ENCODE measurements at regions not wholly inside any gene's neighbourhood (a gene's known extent, or its start where the extent isn't known, plus 50 kb on each side); places are given as distances from the start of the nearest gene placed in this dataset.

- FAIRE-seq (no peak), DNase-seq (peak in 3 of 5 donors; percentile 2 to 30 (median 7))
- Histone ChIP-seq H3K27me3 (ENCODE audit: control insufficient read depth, insufficient read depth, low read length) (no peaks in the 10 kb centered on the region), H3K4me1 (ENCODE audit: control insufficient read depth in 2 of 3, insufficient read depth in 2 of 3, low read depth in 1 of 3, low read length in 3 of 3) (no peaks in the 10 kb centered on the region), H3K9ac (ENCODE audit: low read length in 3 of 3) (no peak overlapping the region), H3K27ac (ENCODE audit: low read depth in 2 of 2, low read length in 2 of 2) (no peak overlapping the region), H3K9me3 (ENCODE audit: control insufficient read depth in 2 of 3, insufficient read depth in 1 of 3, low read length in 3 of 3) (no peaks in the 10 kb centered on the region), H3K4me3 (ENCODE audit: low read length in 3 of 3) (no peak overlapping the region), H3K36me3 (ENCODE audit: control insufficient read depth in 2 of 3, insufficient read depth in 3 of 3, low read length in 3 of 3) (no peaks in the 10 kb centered on the region)
- no peak for TF ChIP-seq CTCF (IDR thresholded peaks at IDR 0.05; ENCODE audit: borderline replicate concordance, extremely low read depth, insufficient read depth)
- intact Hi-C loops (cut with DNase I): no loop called here
Observed at GRCh38 chr4:163988865-163989264, 494.4 kb downstream of the TMA16 start.

- intact Hi-C loops (cut with DNase I): no loop called here
- Histone ChIP-seq H3K27ac (ENCODE audit: low read depth in 2 of 2, low read length in 2 of 2) (no peak overlapping the region), H3K36me3 (ENCODE audit: control insufficient read depth in 2 of 3, insufficient read depth in 3 of 3, low read length in 3 of 3) (no peaks in the 10 kb centered on the region), H3K27me3 (ENCODE audit: control insufficient read depth, insufficient read depth, low read length) (no peaks in the 10 kb centered on the region), H3K9ac (ENCODE audit: low read length in 3 of 3) (no peak overlapping the region), H3K4me1 (ENCODE audit: control insufficient read depth in 2 of 3, insufficient read depth in 2 of 3, low read depth in 1 of 3, low read length in 3 of 3) (no peaks in the 10 kb centered on the region), H3K4me3 (ENCODE audit: low read length in 3 of 3) (no peak overlapping the region), H3K9me3 (ENCODE audit: control insufficient read depth in 2 of 3, insufficient read depth in 1 of 3, low read length in 3 of 3) (no peaks in the 10 kb centered on the region)
- TF ChIP-seq CTCF (IDR thresholded peaks at IDR 0.05; ENCODE audit: borderline replicate concordance, extremely low read depth, insufficient read depth): no peak
- FAIRE-seq: no peak
- DNase-seq: no peak
Observed at GRCh38 chr4:163991298-163991865, 496.9 kb downstream of the TMA16 start.

- no peaks in the 10 kb centered on the region for H3K4me1 ChIP-seq (ENCODE audit: control insufficient read depth in 2 of 3, insufficient read depth in 2 of 3, low read depth in 1 of 3, low read length in 3 of 3)
- no peak for TF ChIP-seq CTCF (IDR thresholded peaks at IDR 0.05; ENCODE audit: borderline replicate concordance, extremely low read depth, insufficient read depth)
- H3K27me3 ChIP-seq (ENCODE audit: control insufficient read depth, insufficient read depth, low read length): no peaks in the 10 kb centered on the region
- H3K9ac ChIP-seq (ENCODE audit: low read length in 3 of 3): no peak overlapping the region
- no peak overlapping the region for H3K27ac ChIP-seq (ENCODE audit: low read depth in 2 of 2, low read length in 2 of 2)
- DNase-seq: no peak
- FAIRE-seq: no peak
- intact Hi-C loops (cut with DNase I): no loop called here
- no peaks in the 10 kb centered on the region for H3K9me3 ChIP-seq (ENCODE audit: control insufficient read depth in 2 of 3, insufficient read depth in 1 of 3, low read length in 3 of 3)
- H3K36me3 ChIP-seq (ENCODE audit: control insufficient read depth in 2 of 3, insufficient read depth in 3 of 3, low read length in 3 of 3): no peaks in the 10 kb centered on the region
- H3K4me3 ChIP-seq (ENCODE audit: low read length in 3 of 3): no peak overlapping the region
Observed at GRCh38 chr4:164009435-164009834, 514.9 kb downstream of the TMA16 start.

- DNase-seq (no peak), FAIRE-seq (no peak)
Observed at GRCh38 chr4:164011791-164012190, 517.3 kb downstream of the TMA16 start.

More at GRCh38 chr4:164011791-164012190, 517.3 kb downstream of the TMA16 start:
- Histone ChIP-seq H3K36me3 (ENCODE audit: control insufficient read depth in 2 of 3, insufficient read depth in 3 of 3, low read length in 3 of 3) (no peaks in the 10 kb centered on the region), H3K27ac (ENCODE audit: low read depth in 2 of 2, low read length in 2 of 2) (no peak overlapping the region), H3K4me3 (ENCODE audit: low read length in 3 of 3) (no peak overlapping the region), H3K9me3 (ENCODE audit: control insufficient read depth in 2 of 3, insufficient read depth in 1 of 3, low read length in 3 of 3) (no peaks in the 10 kb centered on the region), H3K27me3 (ENCODE audit: control insufficient read depth, insufficient read depth, low read length) (no peaks in the 10 kb centered on the region), H3K9ac (ENCODE audit: low read length in 3 of 3) (no peak overlapping the region), H3K4me1 (ENCODE audit: control insufficient read depth in 2 of 3, insufficient read depth in 2 of 3, low read depth in 1 of 3, low read length in 3 of 3) (no peaks in the 10 kb centered on the region)
- no peak for TF ChIP-seq CTCF (IDR thresholded peaks at IDR 0.05; ENCODE audit: borderline replicate concordance, extremely low read depth, insufficient read depth)
- intact Hi-C loops (cut with DNase I): no loop called here
